ENCODE measurements at regions not wholly inside any gene's neighbourhood (a gene's known extent, or its start where the extent isn't known, plus 50 kb on each side); places are given as distances from the start of the nearest gene placed in this dataset.

GRCh38 chr17:70535986-70536385 is 366.7 kb downstream of the KCNJ2 start:
- H3K4me3 ChIP-seq: no peak overlapping the region
- no peak for TF ChIP-seq EZH2 (IDR thresholded peaks at IDR 0.05; ENCODE audit: low read depth)
- TF ChIP-seq CTCF (conservative IDR thresholded peaks at IDR 0.05): no peak
- no peaks in the 10 kb centered on the region for H3K9me2 ChIP-seq (ENCODE audit: insufficient read depth)
- H3K4me1 ChIP-seq (replicated peaks; ENCODE audit: insufficient read depth): no peaks in the 10 kb centered on the region
- H3F3A ChIP-seq (ENCODE audit: insufficient read depth, low read depth): no peaks in the 10 kb centered on the region
- no peaks in the 10 kb centered on the region for H3K9me3 ChIP-seq (ENCODE audit: insufficient read depth, low read depth)
- H3K27me3 ChIP-seq (ENCODE audit: insufficient read depth, low read depth): 0 out of 2 replicates have a peak, but pooled peaks cover 5% of the 10 kb centered on the region
- intact Hi-C loops (cut with micrococcal nuclease; ENCODE audit: unreplicated experiment): no loop called here
- CTCF ChIA-PET: no interaction called here
- no peak overlapping the region for H2AFZ ChIP-seq
- no TSS peak for BruUV-seq (replicated peaks)
- POLR2A ChIA-PET (ENCODE audit: unreplicated experiment): no interaction called here
- H3K4me2 ChIP-seq: no peak overlapping the region
- H3K36me3 ChIP-seq (ENCODE audit: low read depth): no peaks in the 10 kb centered on the region
- no peaks in the 10 kb centered on the region for H3K79me2 ChIP-seq (ENCODE audit: low read depth)
- no peaks in the 10 kb centered on the region for H4K20me1 ChIP-seq (ENCODE audit: insufficient read depth)
- H3K27ac ChIP-seq: no peak overlapping the region
- no peak for DNase-seq

- BruUV-seq (replicated peaks): no TSS peak
- intact Hi-C loops (cut with micrococcal nuclease; ENCODE audit: unreplicated experiment): no loop called here
- TF ChIP-seq EZH2 (IDR thresholded peaks at IDR 0.05; ENCODE audit: low read depth) (no peak), CTCF (conservative IDR thresholded peaks at IDR 0.05) (no peak)
- H3K9me3 ChIP-seq (ENCODE audit: insufficient read depth, low read depth): no peaks in the 10 kb centered on the region
- H3F3A ChIP-seq (ENCODE audit: insufficient read depth, low read depth): no peaks in the 10 kb centered on the region
- no peaks in the 10 kb centered on the region for H3K9me2 ChIP-seq (ENCODE audit: insufficient read depth)
- no peaks in the 10 kb centered on the region for H3K4me1 ChIP-seq (replicated peaks; ENCODE audit: insufficient read depth)
- ChIA-PET CTCF (no interaction called here), POLR2A (ENCODE audit: unreplicated experiment) (no interaction called here)
- no peak overlapping the region for H3K4me3 ChIP-seq
- no peaks in the 10 kb centered on the region for H4K20me1 ChIP-seq (ENCODE audit: insufficient read depth)
- no peak overlapping the region for H3K27ac ChIP-seq
- no peak overlapping the region for H2AFZ ChIP-seq
- no peaks in the 10 kb centered on the region for H3K36me3 ChIP-seq (ENCODE audit: low read depth)
- H3K4me2 ChIP-seq: no peak overlapping the region
- H3K79me2 ChIP-seq (ENCODE audit: low read depth): no peaks in the 10 kb centered on the region
- H3K27me3 ChIP-seq (ENCODE audit: insufficient read depth, low read depth): peaks cover 13% of the 10 kb centered on the region; the same call in 1 of the 2 replicates
- DNase-seq: no peak
Measured at GRCh38 chr17:70539132-70539924, 370.0 kb downstream of the KCNJ2 start.

DNA sequence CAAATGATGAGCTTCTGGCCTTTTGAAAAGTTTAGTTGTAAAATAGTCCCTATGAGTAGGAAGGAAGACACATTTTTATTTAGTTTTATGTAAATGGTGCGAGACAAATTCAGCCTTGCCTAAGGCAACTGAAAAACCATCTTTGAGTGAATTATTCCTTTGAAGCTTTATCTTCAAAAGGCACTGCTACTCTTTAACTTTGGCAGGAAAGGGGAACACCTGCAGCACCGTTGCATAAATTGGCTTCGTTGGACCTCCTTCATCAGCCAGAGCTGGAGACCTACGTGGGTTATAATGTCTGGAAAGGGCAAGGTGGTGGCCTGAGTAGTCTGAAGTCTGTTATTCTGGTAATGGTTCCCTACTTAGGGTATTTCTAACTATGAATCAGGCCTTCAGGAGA is 373.5 kb downstream of the KCNJ2 start:
- Histone ChIP-seq H3K9me3 (ENCODE audit: insufficient read depth, low read depth) (no peaks in the 10 kb centered on the region), H3K4me1 (replicated peaks; ENCODE audit: insufficient read depth) (no peaks in the 10 kb centered on the region), H3K9me2 (ENCODE audit: insufficient read depth) (no peaks in the 10 kb centered on the region), H3K4me3 (no peak overlapping the region), H4K20me1 (ENCODE audit: insufficient read depth) (no peaks in the 10 kb centered on the region), H3K79me2 (ENCODE audit: low read depth) (no peaks in the 10 kb centered on the region), H2AFZ (no peak overlapping the region), H3K27me3 (ENCODE audit: insufficient read depth, low read depth) (peaks cover 13% of the 10 kb centered on the region; the same call in 1 of the 2 replicates), H3F3A (ENCODE audit: insufficient read depth, low read depth) (no peaks in the 10 kb centered on the region), H3K27ac (no peak overlapping the region), H3K4me2 (no peak overlapping the region), H3K36me3 (ENCODE audit: low read depth) (no peaks in the 10 kb centered on the region)
- ChIA-PET CTCF (no interaction called here), POLR2A (ENCODE audit: unreplicated experiment) (no interaction called here)
- TF ChIP-seq EZH2 (IDR thresholded peaks at IDR 0.05; ENCODE audit: low read depth): no peak
- TF ChIP-seq CTCF (conservative IDR thresholded peaks at IDR 0.05): no peak
- BruUV-seq (replicated peaks): no TSS peak
- no peak for DNase-seq
- intact Hi-C loops (cut with micrococcal nuclease; ENCODE audit: unreplicated experiment): no loop called here

Data from PC-9 (cell line).